ENCODE measurements at regions not wholly inside any gene's neighbourhood (a gene's known extent, or its start where the extent isn't known, plus 50 kb on each side); places are given as distances from the start of the nearest gene placed in this dataset.

GRCh38 chr6:170127151-170127550 is 163.7 kb downstream of the DLL1 start:
- no peak overlapping the region for H3K4me3 ChIP-seq
- no peaks in the 10 kb centered on the region for H3K27me3 ChIP-seq
- WGBS, 2 donors, result 94 to 97% methylated on average over 9 of the region's 9 CpGs
- no peak for DNase-seq
- TF ChIP-seq, protein P1, sequence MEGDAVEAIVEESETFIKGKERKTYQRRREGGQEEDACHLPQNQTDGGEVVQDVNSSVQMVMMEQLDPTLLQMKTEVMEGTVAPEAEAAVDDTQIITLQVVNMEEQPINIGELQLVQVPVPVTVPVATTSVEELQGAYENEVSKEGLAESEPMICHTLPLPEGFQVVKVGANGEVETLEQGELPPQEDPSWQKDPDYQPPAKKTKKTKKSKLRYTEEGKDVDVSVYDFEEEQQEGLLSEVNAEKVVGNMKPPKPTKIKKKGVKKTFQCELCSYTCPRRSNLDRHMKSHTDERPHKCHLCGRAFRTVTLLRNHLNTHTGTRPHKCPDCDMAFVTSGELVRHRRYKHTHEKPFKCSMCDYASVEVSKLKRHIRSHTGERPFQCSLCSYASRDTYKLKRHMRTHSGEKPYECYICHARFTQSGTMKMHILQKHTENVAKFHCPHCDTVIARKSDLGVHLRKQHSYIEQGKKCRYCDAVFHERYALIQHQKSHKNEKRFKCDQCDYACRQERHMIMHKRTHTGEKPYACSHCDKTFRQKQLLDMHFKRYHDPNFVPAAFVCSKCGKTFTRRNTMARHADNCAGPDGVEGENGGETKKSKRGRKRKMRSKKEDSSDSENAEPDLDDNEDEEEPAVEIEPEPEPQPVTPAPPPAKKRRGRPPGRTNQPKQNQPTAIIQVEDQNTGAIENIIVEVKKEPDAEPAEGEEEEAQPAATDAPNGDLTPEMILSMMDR (IDR thresholded peaks at IDR 0.05), result no peak
- TF ChIP-seq POLR2A (IDR thresholded peaks at IDR 0.05), result no peak
- peaks cover 11% of the 10 kb centered on the region for H3K4me1 ChIP-seq
- no peaks in the 10 kb centered on the region for H3K9me3 ChIP-seq
- no peaks in the 10 kb centered on the region for H3K36me3 ChIP-seq (ENCODE audit: low read depth, missing control alignments)
- intact Hi-C loops (cut with DNase I; ENCODE audit: low total_unique reads), result no loop called here
- no peak overlapping the region for H3K27ac ChIP-seq

- peaks cover 7% of the 10 kb centered on the region for H3K4me1 ChIP-seq
- H3K27me3 ChIP-seq, result no peaks in the 10 kb centered on the region
- DNase-seq, result peak; percentile 8
- intact Hi-C loops (cut with DNase I; ENCODE audit: low total_unique reads), result no loop called here
- H3K4me3 ChIP-seq, result no peak overlapping the region
- 86 to 97% methylated on average over 23 to 27 of the region's 27 CpGs for WGBS, 2 donors
- no peak overlapping the region for H3K27ac ChIP-seq
- no peak for TF ChIP-seq POLR2A (IDR thresholded peaks at IDR 0.05)
- TF ChIP-seq, protein P1 (IDR thresholded peaks at IDR 0.05), result no peak
- H3K9me3 ChIP-seq, result no peaks in the 10 kb centered on the region
- no peaks in the 10 kb centered on the region for H3K36me3 ChIP-seq (ENCODE audit: low read depth, missing control alignments)
These were observed 165.2 kb downstream of the DLL1 start for GRCh38 chr6:170125456-170126300.

GRCh38 chr6:170124836-170125235 is 166.0 kb downstream of the DLL1 start:
- TF ChIP-seq, protein P1 (IDR thresholded peaks at IDR 0.05), result no peak
- TF ChIP-seq POLR2A (IDR thresholded peaks at IDR 0.05), result no peak
- H3K36me3 ChIP-seq (ENCODE audit: low read depth, missing control alignments), result no peaks in the 10 kb centered on the region
- peak; percentile 8 for DNase-seq
- no peaks in the 10 kb centered on the region for H3K9me3 ChIP-seq
- 84 to 86% methylated on average over 5 of the region's 5 CpGs for WGBS, 2 donors
- no peak overlapping the region for H3K27ac ChIP-seq
- intact Hi-C loops (cut with DNase I; ENCODE audit: low total_unique reads), result no loop called here
- no peaks in the 10 kb centered on the region for H3K27me3 ChIP-seq
- no peak overlapping the region for H3K4me3 ChIP-seq
- peaks cover 5% of the 10 kb centered on the region for H3K4me1 ChIP-seq

DNA sequence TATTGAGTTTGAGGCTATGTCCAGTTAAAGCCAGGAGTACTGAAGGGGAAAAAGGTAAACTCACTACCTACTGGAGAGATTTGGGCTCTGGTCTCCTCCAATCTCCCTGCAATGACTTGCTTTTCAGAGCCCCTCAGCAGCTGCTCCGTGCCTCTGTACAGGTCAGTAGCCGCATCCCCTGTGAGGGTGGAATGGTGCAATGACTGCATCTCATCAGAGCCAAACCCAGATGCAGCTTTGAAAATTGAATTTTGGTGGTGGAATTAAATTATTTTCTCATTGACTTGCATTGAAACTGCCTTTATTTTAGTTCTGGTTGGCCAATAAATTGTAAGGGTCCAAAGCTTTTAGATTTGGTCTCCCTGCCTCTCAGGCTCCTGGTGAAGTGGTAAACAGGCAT is 166.7 kb downstream of the DLL1 start:
- TF ChIP-seq, protein P1 (IDR thresholded peaks at IDR 0.05), result no peak
- TF ChIP-seq POLR2A (IDR thresholded peaks at IDR 0.05), result no peak
- intact Hi-C loops (cut with DNase I; ENCODE audit: low total_unique reads), result no loop called here
- Histone ChIP-seq H3K27me3 (no peaks in the 10 kb centered on the region), H3K4me3 (no peak overlapping the region), H3K9me3 (no peaks in the 10 kb centered on the region), H3K36me3 (ENCODE audit: low read depth, missing control alignments) (no peaks in the 10 kb centered on the region), H3K4me1 (no peaks in the 10 kb centered on the region), H3K27ac (no peak overlapping the region)
- DNase-seq, result no peak
- WGBS, 2 donors, result 88 to 95% methylated on average over 2 of the region's 2 CpGs

DNA sequence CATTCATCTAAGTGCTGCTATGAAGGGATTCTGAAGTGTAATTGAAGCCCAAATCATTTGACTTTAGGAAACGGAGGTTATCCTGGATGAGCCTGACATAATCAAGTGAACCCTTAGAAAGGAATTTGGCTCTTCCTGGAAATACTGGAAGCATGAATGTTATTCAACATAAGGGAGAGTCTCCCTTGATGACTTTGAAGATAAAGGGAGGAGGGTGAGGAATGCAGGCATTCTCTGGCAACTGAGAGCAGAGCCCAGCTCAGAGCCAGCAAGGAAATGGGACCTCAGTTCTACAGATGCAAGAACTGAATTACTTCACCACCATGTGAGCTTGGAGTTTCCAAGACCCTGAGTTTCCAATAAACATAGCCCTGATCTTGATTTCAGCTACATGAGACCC is 168.2 kb downstream of the DLL1 start:
- H3K27ac ChIP-seq, result no peak overlapping the region
- DNase-seq, result no peak
- H3K36me3 ChIP-seq (ENCODE audit: low read depth, missing control alignments), result no peaks in the 10 kb centered on the region
- no peak for TF ChIP-seq POLR2A (IDR thresholded peaks at IDR 0.05)
- TF ChIP-seq, protein P1 (IDR thresholded peaks at IDR 0.05), result no peak
- WGBS, 2 donors, result 82 to 86% methylated on average over 1 of the region's 1 CpG
- intact Hi-C loops (cut with DNase I; ENCODE audit: low total_unique reads), result no loop called here
- H3K9me3 ChIP-seq, result no peaks in the 10 kb centered on the region
- no peak overlapping the region for H3K4me3 ChIP-seq
- H3K4me1 ChIP-seq, result no peaks in the 10 kb centered on the region
- no peaks in the 10 kb centered on the region for H3K27me3 ChIP-seq

Measured in testis (tissue), 2 donors.